ENCODE measurements at regions not wholly inside any gene's neighbourhood (a gene's known extent, or its start where the extent isn't known, plus 50 kb on each side); places are given as distances from the start of the nearest gene placed in this dataset.

DNA sequence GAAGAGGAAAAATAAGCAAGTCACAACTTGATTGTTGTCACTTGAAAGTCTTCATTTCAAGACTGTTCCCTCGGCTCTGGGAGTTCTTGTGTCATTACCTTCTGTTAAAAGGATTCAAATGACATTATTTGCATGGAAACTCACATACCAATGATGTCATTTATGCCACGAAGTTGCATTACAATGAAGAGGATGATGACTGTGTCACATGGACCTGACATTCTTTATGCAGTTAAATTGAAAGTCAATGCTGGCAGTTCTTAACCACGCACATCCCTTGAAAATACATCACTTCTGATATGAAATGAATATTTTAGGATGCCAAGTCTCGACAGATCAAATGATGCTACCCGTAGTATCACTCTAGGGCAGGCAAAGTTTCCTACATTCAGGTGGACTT is 1069.5 kb downstream of the VRK1 start:
- H2BK12ac ChIP-seq (ENCODE audit: low read length) = no peak overlapping the region
- H3K4me2 ChIP-seq (ENCODE audit: insufficient read depth, low read length, poor library complexity, severe bottlenecking) = no peak overlapping the region
- no peak overlapping the region for H2BK15ac ChIP-seq (ENCODE audit: low read length)
- H3K79me1 ChIP-seq (ENCODE audit: low read depth, low read length) = no peaks in the 10 kb centered on the region
- no peak overlapping the region for H3K14ac ChIP-seq (ENCODE audit: low read length)
- H2BK5ac ChIP-seq (ENCODE audit: low read length) = no peak overlapping the region
- no peak overlapping the region for H3K27ac ChIP-seq (replicated peaks; ENCODE audit: low read length)
- H3K4me1 ChIP-seq (ENCODE audit: control insufficient read depth in 2 of 2, insufficient read depth in 1 of 2, low read depth in 1 of 2, low read length in 2 of 2) = no peaks in the 10 kb centered on the region
- H3K9ac ChIP-seq (ENCODE audit: low read depth, low read length, poor library complexity) = no peak overlapping the region
- H3K4me3 ChIP-seq (ENCODE audit: low read length in 2 of 2) = no peak overlapping the region
- no peak overlapping the region for H4K91ac ChIP-seq (ENCODE audit: low read depth, low read length, poor library complexity)
- H3K27me3 ChIP-seq (ENCODE audit: control insufficient read depth in 3 of 3, insufficient read depth in 3 of 3, low read depth in 1 of 3, low read length in 3 of 3) = no peaks in the 10 kb centered on the region
- no peaks in the 10 kb centered on the region for H3K36me3 ChIP-seq (replicated peaks in 1 of 2; ENCODE audit: control insufficient read depth in 2 of 2, insufficient read depth in 2 of 2, low read length in 2 of 2)
- H2BK120ac ChIP-seq (ENCODE audit: low read depth, low read length) = no peak overlapping the region
- H3K9me3 ChIP-seq (replicated peaks in 1 of 2; ENCODE audit: control insufficient read depth in 2 of 2, insufficient read depth in 1 of 2, low read depth in 1 of 2, low read length in 2 of 2) = no peaks in the 10 kb centered on the region
- WGBS, 2 donors (ENCODE audit: extremely low coverage in 2 of 2, insufficient read length in 2 of 2, insufficient replicate concordance in 1 of 2) = no CpG with 5 or more reads among the region's 5 CpGs
- no peak overlapping the region for H3K4ac ChIP-seq (ENCODE audit: low read length)
- DNase-seq (ENCODE audit: low spot score) = no peak
- no peak overlapping the region for H4K8ac ChIP-seq (ENCODE audit: low read depth, low read length)
- no peak overlapping the region for H3K18ac ChIP-seq (ENCODE audit: low read length)
- H2AK5ac ChIP-seq (ENCODE audit: low read depth, low read length) = no peak overlapping the region
- H3K23ac ChIP-seq (ENCODE audit: low read depth, low read length, poor library complexity) = no peak overlapping the region
- no peak overlapping the region for H2AFZ ChIP-seq (ENCODE audit: low read length)

DNA sequence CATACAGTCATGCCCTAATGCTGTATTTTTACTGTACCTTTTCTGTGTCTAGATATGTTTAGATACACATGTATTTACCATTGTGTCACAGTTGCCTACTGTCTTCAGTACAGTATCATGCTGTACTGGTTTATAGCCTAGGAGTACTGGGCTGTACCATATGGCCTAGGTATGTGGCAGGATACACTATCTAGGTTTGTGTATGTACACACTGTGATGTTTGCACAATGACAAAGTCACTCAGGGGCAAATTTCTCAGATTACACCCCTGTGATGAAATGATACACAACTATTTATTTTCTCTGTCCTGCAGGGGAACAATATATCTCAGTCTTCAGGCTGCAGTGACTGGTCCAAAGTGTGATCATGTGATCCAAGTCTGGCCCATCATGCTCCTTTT is 1076.1 kb downstream of the VRK1 start:
- H3K27me3 ChIP-seq (ENCODE audit: control insufficient read depth in 3 of 3, insufficient read depth in 3 of 3, low read depth in 1 of 3, low read length in 3 of 3) = no peaks in the 10 kb centered on the region
- no peak for DNase-seq (ENCODE audit: low spot score)
- no peak overlapping the region for H3K14ac ChIP-seq (ENCODE audit: low read length)
- H4K91ac ChIP-seq (ENCODE audit: low read depth, low read length, poor library complexity) = no peak overlapping the region
- H2AK5ac ChIP-seq (ENCODE audit: low read depth, low read length) = no peak overlapping the region
- H3K79me1 ChIP-seq (ENCODE audit: low read depth, low read length) = no peaks in the 10 kb centered on the region
- H3K4me1 ChIP-seq (ENCODE audit: control insufficient read depth in 2 of 2, insufficient read depth in 1 of 2, low read depth in 1 of 2, low read length in 2 of 2) = no peaks in the 10 kb centered on the region
- H3K18ac ChIP-seq (ENCODE audit: low read length) = no peak overlapping the region
- H3K9me3 ChIP-seq (replicated peaks in 1 of 2; ENCODE audit: control insufficient read depth in 2 of 2, insufficient read depth in 1 of 2, low read depth in 1 of 2, low read length in 2 of 2) = no peaks in the 10 kb centered on the region
- H2AFZ ChIP-seq (ENCODE audit: low read length) = no peak overlapping the region
- H3K4me3 ChIP-seq (ENCODE audit: low read length in 2 of 2) = no peak overlapping the region
- H4K8ac ChIP-seq (ENCODE audit: low read depth, low read length) = no peak overlapping the region
- H3K23ac ChIP-seq (ENCODE audit: low read depth, low read length, poor library complexity) = no peak overlapping the region
- H3K27ac ChIP-seq (replicated peaks; ENCODE audit: low read length) = no peak overlapping the region
- no peak overlapping the region for H2BK12ac ChIP-seq (ENCODE audit: low read length)
- no peak overlapping the region for H3K9ac ChIP-seq (ENCODE audit: low read depth, low read length, poor library complexity)
- H3K4ac ChIP-seq (ENCODE audit: low read length) = no peak overlapping the region
- no peak overlapping the region for H2BK120ac ChIP-seq (ENCODE audit: low read depth, low read length)
- H3K4me2 ChIP-seq (ENCODE audit: insufficient read depth, low read length, poor library complexity, severe bottlenecking) = no peak overlapping the region
- H3K36me3 ChIP-seq (replicated peaks in 1 of 2; ENCODE audit: control insufficient read depth in 2 of 2, insufficient read depth in 2 of 2, low read length in 2 of 2) = no peaks in the 10 kb centered on the region
- H2BK15ac ChIP-seq (ENCODE audit: low read length) = no peak overlapping the region
- H2BK5ac ChIP-seq (ENCODE audit: low read length) = no peak overlapping the region

GRCh38 chr14:97874394-97874793 is 1077.2 kb downstream of the VRK1 start:
- no peak overlapping the region for H2BK5ac ChIP-seq (ENCODE audit: low read length)
- H3K4ac ChIP-seq (ENCODE audit: low read length) = no peak overlapping the region
- H3K27ac ChIP-seq (replicated peaks; ENCODE audit: low read length) = no peak overlapping the region
- no peak overlapping the region for H2AFZ ChIP-seq (ENCODE audit: low read length)
- H3K4me1 ChIP-seq (ENCODE audit: control insufficient read depth in 2 of 2, insufficient read depth in 1 of 2, low read depth in 1 of 2, low read length in 2 of 2) = no peaks in the 10 kb centered on the region
- no peak overlapping the region for H3K9ac ChIP-seq (ENCODE audit: low read depth, low read length, poor library complexity)
- H3K36me3 ChIP-seq (replicated peaks in 1 of 2; ENCODE audit: control insufficient read depth in 2 of 2, insufficient read depth in 2 of 2, low read length in 2 of 2) = no peaks in the 10 kb centered on the region
- H3K4me2 ChIP-seq (ENCODE audit: insufficient read depth, low read length, poor library complexity, severe bottlenecking) = no peak overlapping the region
- H3K18ac ChIP-seq (ENCODE audit: low read length) = no peak overlapping the region
- no peak overlapping the region for H4K8ac ChIP-seq (ENCODE audit: low read depth, low read length)
- no peak for DNase-seq (ENCODE audit: low spot score)
- no peaks in the 10 kb centered on the region for H3K27me3 ChIP-seq (ENCODE audit: control insufficient read depth in 3 of 3, insufficient read depth in 3 of 3, low read depth in 1 of 3, low read length in 3 of 3)
- H3K23ac ChIP-seq (ENCODE audit: low read depth, low read length, poor library complexity) = no peak overlapping the region
- H2AK5ac ChIP-seq (ENCODE audit: low read depth, low read length) = no peak overlapping the region
- no peak overlapping the region for H2BK120ac ChIP-seq (ENCODE audit: low read depth, low read length)
- no CpG with 5 or more reads among the region's 9 CpGs for WGBS, 2 donors (ENCODE audit: extremely low coverage in 2 of 2, insufficient read length in 2 of 2, insufficient replicate concordance in 1 of 2)
- no peaks in the 10 kb centered on the region for H3K9me3 ChIP-seq (replicated peaks in 1 of 2; ENCODE audit: control insufficient read depth in 2 of 2, insufficient read depth in 1 of 2, low read depth in 1 of 2, low read length in 2 of 2)
- H4K91ac ChIP-seq (ENCODE audit: low read depth, low read length, poor library complexity) = no peak overlapping the region
- H3K79me1 ChIP-seq (ENCODE audit: low read depth, low read length) = no peaks in the 10 kb centered on the region
- no peak overlapping the region for H3K14ac ChIP-seq (ENCODE audit: low read length)
- H3K4me3 ChIP-seq (ENCODE audit: low read length in 2 of 2) = no peak overlapping the region
- H2BK15ac ChIP-seq (ENCODE audit: low read length) = no peak overlapping the region
- no peak overlapping the region for H2BK12ac ChIP-seq (ENCODE audit: low read length)

GRCh38 chr14:97878206-97878605 is 1081.0 kb downstream of the VRK1 start:
- no peaks in the 10 kb centered on the region for H3K9me3 ChIP-seq (replicated peaks in 1 of 2; ENCODE audit: control insufficient read depth in 2 of 2, insufficient read depth in 1 of 2, low read depth in 1 of 2, low read length in 2 of 2)
- no peak overlapping the region for H2BK120ac ChIP-seq (ENCODE audit: low read depth, low read length)
- H2AFZ ChIP-seq (ENCODE audit: low read length) = no peak overlapping the region
- no peak overlapping the region for H2AK5ac ChIP-seq (ENCODE audit: low read depth, low read length)
- no peak overlapping the region for H3K27ac ChIP-seq (replicated peaks; ENCODE audit: low read length)
- no peak overlapping the region for H4K8ac ChIP-seq (ENCODE audit: low read depth, low read length)
- H3K36me3 ChIP-seq (replicated peaks in 1 of 2; ENCODE audit: control insufficient read depth in 2 of 2, insufficient read depth in 2 of 2, low read length in 2 of 2) = no peaks in the 10 kb centered on the region
- no peaks in the 10 kb centered on the region for H3K4me1 ChIP-seq (ENCODE audit: control insufficient read depth in 2 of 2, insufficient read depth in 1 of 2, low read depth in 1 of 2, low read length in 2 of 2)
- no peak for DNase-seq (ENCODE audit: low spot score)
- no peak overlapping the region for H3K14ac ChIP-seq (ENCODE audit: low read length)
- no peak overlapping the region for H3K4me2 ChIP-seq (ENCODE audit: insufficient read depth, low read length, poor library complexity, severe bottlenecking)
- no peaks in the 10 kb centered on the region for H3K27me3 ChIP-seq (ENCODE audit: control insufficient read depth in 3 of 3, insufficient read depth in 3 of 3, low read depth in 1 of 3, low read length in 3 of 3)
- H3K23ac ChIP-seq (ENCODE audit: low read depth, low read length, poor library complexity) = no peak overlapping the region
- H3K4ac ChIP-seq (ENCODE audit: low read length) = no peak overlapping the region
- no peak overlapping the region for H3K4me3 ChIP-seq (ENCODE audit: low read length in 2 of 2)
- no peak overlapping the region for H3K18ac ChIP-seq (ENCODE audit: low read length)
- no peak overlapping the region for H4K91ac ChIP-seq (ENCODE audit: low read depth, low read length, poor library complexity)
- no peak overlapping the region for H3K9ac ChIP-seq (ENCODE audit: low read depth, low read length, poor library complexity)
- no peaks in the 10 kb centered on the region for H3K79me1 ChIP-seq (ENCODE audit: low read depth, low read length)
- H2BK12ac ChIP-seq (ENCODE audit: low read length) = no peak overlapping the region
- H2BK15ac ChIP-seq (ENCODE audit: low read length) = no peak overlapping the region
- no peak overlapping the region for H2BK5ac ChIP-seq (ENCODE audit: low read length)
- WGBS, 2 donors (ENCODE audit: extremely low coverage in 2 of 2, insufficient read length in 2 of 2, insufficient replicate concordance in 1 of 2) = no CpG with 5 or more reads among the region's 1 CpG
